IMR-90 (cell line): ENCODE measurements at regions not wholly inside any gene's neighbourhood (a gene's known extent, or its start where the extent isn't known, plus 50 kb on each side); places are given as distances from the start of the nearest gene placed in this dataset.

ENCODE experiments used
- ATAC-seq: fragments of 200-7000 bp; cut with Tn5 transposase; 2 replicates; pipeline ENCODE4 v1.9.1; 2020; ENCODE audit warnings: low read depth, mild to moderate bottlenecking, moderate library complexity
- BruUV-seq: library from RNA; stranded (reverse); fragments of 400-500 nt; replicated peaks from 2 replicates; lab custom pipeline; 2021; lab: Mats Ljungman, UMichigan
- CTCF ChIA-PET: fragments of 300-600 bp; formaldehyde crosslinking; extraction: SDS; loops from one replicate; lab custom pipeline; 2021; ENCODE audit warnings: antibody characterized with exemption; lab: Yijun Ruan, JAX
- POLR2A ChIA-PET: fragments of 300-600 bp; sonication (Branson Sonifier 250); formaldehyde crosslinking; loops from one replicate; lab custom pipeline; 2022; ENCODE audit warnings: antibody characterized with exemption; ENCODE audit not compliant: unreplicated experiment; lab: Charles Lee
- DNase-seq: peaks from one replicate; pipeline ENCODE4 v3.0.0; 2013
- H2AFZ ChIP-seq: replicated peaks from 2 replicates; pipeline ENCODE3; 2013; ENCODE audit warnings: low read length, mild to moderate bottlenecking; ENCODE audit not compliant: poor library complexity
- H2AK5ac ChIP-seq: 2 replicates; pipeline ENCODE4 v1.6.1; 2013; ENCODE audit warnings: low read depth, low read length, inconsistent platforms
- H2AK9ac ChIP-seq: replicated peaks from 2 replicates; pipeline ENCODE3; 2013; ENCODE audit warnings: mild to moderate bottlenecking, low read depth, low read length, moderate library complexity; ENCODE audit not compliant: poor library complexity
- H2BK120ac ChIP-seq: 2 replicates; pipeline ENCODE4 v1.6.1; 2013; ENCODE audit warnings: low read depth, low read length, inconsistent platforms
- H2BK15ac ChIP-seq: 3 replicates; pipeline ENCODE4 v1.6.1; 2013; ENCODE audit warnings: low read depth, low read length, inconsistent platforms
- H2BK20ac ChIP-seq: 2 replicates; pipeline ENCODE4 v1.6.1; 2013; ENCODE audit warnings: low read depth, mild to moderate bottlenecking, inconsistent platforms, low read length, moderate library complexity
- H2BK5ac ChIP-seq: 2 replicates; pipeline ENCODE4 v1.6.1; 2013; ENCODE audit warnings: mild to moderate bottlenecking, low read depth, low read length, inconsistent platforms; ENCODE audit not compliant: poor library complexity, severe bottlenecking
- H3K14ac ChIP-seq: replicated peaks from 2 replicates; pipeline ENCODE4 v1.6.1; 2013; ENCODE audit warnings: low read depth, low read length, inconsistent platforms
- H3K18ac ChIP-seq: 2 replicates; pipeline ENCODE4 v1.6.1; 2013; ENCODE audit warnings: low read depth, low read length, control low read depth
- H3K23ac ChIP-seq: 2 replicates; pipeline ENCODE4 v1.6.1; 2013; ENCODE audit warnings: low read depth, low read length, inconsistent platforms
- H3K27ac ChIP-seq: 2 replicates; pipeline ENCODE4 v1.5.1; 2013; ENCODE audit warnings: mild to moderate bottlenecking, control low read depth, low read length; ENCODE audit not compliant: insufficient read depth
- H3K27me3 ChIP-seq: 2 replicates; pipeline ENCODE4 v1.6.1; 2013; ENCODE audit warnings: low read length; ENCODE audit not compliant: control insufficient read depth, insufficient read depth
- H3K36me3 ChIP-seq: 2 replicates; pipeline ENCODE4 v1.6.1; 2013; ENCODE audit warnings: low read length, mixed read lengths; ENCODE audit not compliant: control insufficient read depth, insufficient read depth
- H3K4ac ChIP-seq: 2 replicates; pipeline ENCODE4 v1.6.1; 2013; ENCODE audit warnings: low read depth, low read length, inconsistent platforms
- H3K4me1 ChIP-seq: 2 replicates; pipeline ENCODE4 v1.6.1; 2013; ENCODE audit warnings: low read length, mixed read lengths; ENCODE audit not compliant: control insufficient read depth, insufficient read depth
- H3K4me2 ChIP-seq: 2 replicates; pipeline ENCODE4 v1.6.1; 2013; ENCODE audit warnings: low read depth, mild to moderate bottlenecking, control low read depth, low read length, moderate library complexity
- H3K4me3 ChIP-seq: 2 replicates; pipeline ENCODE4 v1.5.1; 2013; ENCODE audit warnings: low read depth, mild to moderate bottlenecking, control low read depth, low read length, moderate library complexity; ENCODE audit not compliant: insufficient read depth
- H3K56ac ChIP-seq: 2 replicates; pipeline ENCODE4 v1.6.1; 2013; ENCODE audit warnings: low read length, inconsistent platforms; ENCODE audit not compliant: insufficient read depth; ENCODE audit errors: extremely low read depth
- H3K79me1 ChIP-seq, 2 experiments: 2 replicates each; pipeline ENCODE4 v1.6.1; 2013; ENCODE audit warnings: low read length in 2 of 2, inconsistent platforms in 1 of 2, low read depth in 1 of 2
- H3K9ac ChIP-seq: 2 replicates; pipeline ENCODE4 v1.6.1; 2013; ENCODE audit warnings: low read depth, low read length, control low read depth
- H3K9me1 ChIP-seq: 2 replicates; pipeline ENCODE4 v1.6.1; 2013; ENCODE audit warnings: low read length, inconsistent platforms; ENCODE audit not compliant: insufficient read depth
- H3K9me3 ChIP-seq: 2 replicates; pipeline ENCODE4 v1.6.1; 2013; ENCODE audit warnings: low read length; ENCODE audit not compliant: control insufficient read depth, insufficient read depth
- H4K20me1 ChIP-seq: 2 replicates; pipeline ENCODE4 v1.6.1; 2013; ENCODE audit warnings: low read length, inconsistent platforms; ENCODE audit not compliant: insufficient read depth
- H4K5ac ChIP-seq: 2 replicates; pipeline ENCODE4 v1.6.1; 2013; ENCODE audit warnings: mild to moderate bottlenecking, low read depth, low read length, control low read depth
- H4K8ac ChIP-seq, 2 experiments: 2 replicates each; pipeline ENCODE4 v1.6.1; 2013; ENCODE audit warnings: low read depth in 2 of 2, low read length in 2 of 2, control low read depth in 1 of 2, inconsistent platforms in 1 of 2
- H4K91ac ChIP-seq: 2 replicates; pipeline ENCODE4 v1.6.1; 2013; ENCODE audit warnings: low read depth, low read length, inconsistent platforms; ENCODE audit not compliant: insufficient read depth
- BHLHE40 ChIP-seq: fragments of 150-350 bp; IDR thresholded peaks from 2 replicates; pipeline ENCODE4 v1.6.1; 2016; ENCODE audit warnings: mild to moderate bottlenecking, low read depth, low read length
- CHD1 ChIP-seq: IDR thresholded peaks from 2 replicates; pipeline ENCODE4 v1.6.1; 2012; ENCODE audit warnings: low read depth, low read length, improper control_type of control experiment
- CTCF ChIP-seq: conservative IDR thresholded peaks from 2 replicates; pipeline ENCODE4 v1.5.1; 2012; ENCODE audit warnings: mild to moderate bottlenecking, low read depth, low read length, improper control_type of control experiment
- MAFK ChIP-seq: IDR thresholded peaks from 2 replicates; pipeline ENCODE4 v1.6.1; 2012; ENCODE audit warnings: low read depth, low read length, improper control_type of control experiment
- MAZ ChIP-seq: IDR thresholded peaks from 2 replicates; pipeline ENCODE4 v1.6.1; 2012; ENCODE audit warnings: low read depth, mild to moderate bottlenecking, low read length, improper control_type of control experiment, moderate library complexity, borderline replicate concordance
- NFE2L2 ChIP-seq: fragments of 150-350 bp; IDR thresholded peaks from 2 replicates; pipeline ENCODE4 v1.6.1; 2016; ENCODE audit warnings: low read depth, mild to moderate bottlenecking, low read length
- RAD21 ChIP-seq: IDR thresholded peaks from 2 replicates; pipeline ENCODE4 v1.6.1; 2012; ENCODE audit warnings: low read length, improper control_type of control experiment
- RCOR1 ChIP-seq: IDR thresholded peaks from 2 replicates; pipeline ENCODE4 v1.6.1; 2012; ENCODE audit warnings: mild to moderate bottlenecking, low read length, improper control_type of control experiment; ENCODE audit not compliant: insufficient replicate concordance
- RFX5 ChIP-seq: IDR thresholded peaks from 2 replicates; pipeline ENCODE4 v1.8.0; 2012; ENCODE audit warnings: low read depth, mild to moderate bottlenecking, low read length, moderate library complexity
- SMC3 ChIP-seq: fragments of 150-350 bp; IDR thresholded peaks from 2 replicates; pipeline ENCODE4 v1.6.1; 2016; ENCODE audit warnings: low read depth, mild to moderate bottlenecking, antibody characterized with exemption, low read length, moderate library complexity
- WGBS, 2 experiments: methylation state at CpG; one replicate each; pipeline versions ENCODE4 v1.1.5 to v1.1.7; 2013; ENCODE audit warnings: missing lambda C conversion rate in 2 of 2; ENCODE audit not compliant: insufficient read length in 1 of 2; ENCODE audit errors: extremely low coverage in 2 of 2; 5-methylcytosine and 5-hydroxymethylcytosine counted together
- dilution Hi-C: fragments of 300-500 bp; cut with HindIII; formaldehyde crosslinking; loops from one replicate; pipeline ENCODE4 v1.14.3; 2018; ENCODE audit warnings: low sequenced_read_pairs; ENCODE audit not compliant: unreplicated experiment
- in situ Hi-C: fragments of 300-500 bp; cut with MboI; formaldehyde crosslinking; loops from 3 replicates; pipeline ENCODE4 v1.14.3; 2019; ENCODE audit warnings: low sequenced_read_pairs, inconsistent platforms, mixed read lengths
- intact Hi-C: fragments of 100-400 bp; cut with micrococcal nuclease; formaldehyde crosslinking; loops from 2 replicates; pipeline ENCODE4 v1.10.0; 2022

GRCh38 chr6:139654309-139654708 lies 279.9 kb upstream of the CITED2 start:
- Histone ChIP-seq H3K36me3 (no peaks in the 10 kb centered on the region), H3K4me2 (no peak overlapping the region), H3K14ac (no peak overlapping the region), H3K79me1 (no peaks in the 10 kb centered on the region), H2AFZ (no peak overlapping the region), H4K91ac (no peak overlapping the region), H2BK15ac (no peak overlapping the region), H3K27ac (no peak overlapping the region), H2AK9ac (no peak overlapping the region), H3K9ac (no peak overlapping the region), H3K56ac (no peak overlapping the region), H3K4me3 (no peak overlapping the region), H3K23ac (no peak overlapping the region), H3K9me1 (no peaks in the 10 kb centered on the region), H3K18ac (no peak overlapping the region), H2AK5ac (no peak overlapping the region), H4K20me1 (no peaks in the 10 kb centered on the region), H3K9me3 (no peaks in the 10 kb centered on the region), H4K5ac (no peak overlapping the region), H2BK20ac (no peak overlapping the region), H4K8ac (no peak overlapping the region), H3K4me1 (no peaks in the 10 kb centered on the region), H2BK120ac (no peak overlapping the region), H2BK5ac (no peak overlapping the region), H3K4ac (no peak overlapping the region), H3K27me3 (no peaks in the 10 kb centered on the region)
- POLR2A ChIA-PET: no interaction called here
- CTCF ChIA-PET: no interaction called here
- in situ Hi-C loops: no loop called here
- 100% methylated on average over 1 of the region's 5 CpGs; no CpG with 5 or more reads in 1 of the 2 experiments for WGBS, 2 experiments
- intact Hi-C loops: no loop called here
- no peak for ATAC-seq
- TF ChIP-seq CTCF (no peak), MAFK (no peak), RAD21 (no peak), BHLHE40 (no peak), RCOR1 (no peak), CHD1 (no peak), NFE2L2 (no peak), RFX5 (no peak), SMC3 (no peak), MAZ (no peak)
- DNase-seq: no peak
- BruUV-seq: no TSS peak
- dilution Hi-C loops: no loop called here
